Body of pancreas (tissue), 4 donors: ENCODE measurements at regions not wholly inside any gene's neighbourhood (a gene's known extent, or its start where the extent isn't known, plus 50 kb on each side); places are given as distances from the start of the nearest gene placed in this dataset.

Experiments used
- POLR2A ChIP-seq, 3 donors: fragments of 450-650 bp; IDR thresholded peaks; one replicate each; pipeline ENCODE4 v1.6.1; 2016; ENCODE audit warnings: antibody characterized with exemption in 3 of 3, mild to moderate bottlenecking in 2 of 3
- TF ChIP-seq, protein P1 (sequence below), 7 experiments: fragments of 450-650 bp in 4 of 7; fragments of 200-600 bp in 3 of 7; sonication (generic) in 3 of 7; IDR thresholded peaks; one replicate each; pipeline ENCODE4 v1.5.1; 2016 to 2019; ENCODE audit warnings: antibody characterized with exemption in 7 of 7

DNA sequence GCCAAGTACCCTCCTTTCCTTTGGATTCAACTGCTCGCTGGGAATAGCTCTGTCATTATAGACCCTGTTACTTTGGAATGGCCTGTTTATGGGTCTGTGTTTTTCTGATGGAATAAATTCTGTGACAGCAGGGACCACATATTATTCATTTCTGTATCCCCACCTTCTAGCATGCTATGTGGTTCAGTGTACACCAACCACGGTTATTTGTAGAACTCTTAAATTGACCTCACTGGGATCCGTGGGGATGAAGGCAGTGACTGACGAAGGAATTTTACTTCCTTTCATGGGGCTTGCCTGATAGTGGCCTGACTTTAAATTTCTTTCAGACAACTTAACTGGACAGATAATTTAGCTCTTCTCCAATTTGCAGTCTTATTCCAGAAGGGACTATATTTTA is 343.2 kb downstream of the SPRY1 start:
- no peak for TF ChIP-seq POLR2A (IDR thresholded peaks at IDR 0.05)
- TF ChIP-seq, protein P1, sequence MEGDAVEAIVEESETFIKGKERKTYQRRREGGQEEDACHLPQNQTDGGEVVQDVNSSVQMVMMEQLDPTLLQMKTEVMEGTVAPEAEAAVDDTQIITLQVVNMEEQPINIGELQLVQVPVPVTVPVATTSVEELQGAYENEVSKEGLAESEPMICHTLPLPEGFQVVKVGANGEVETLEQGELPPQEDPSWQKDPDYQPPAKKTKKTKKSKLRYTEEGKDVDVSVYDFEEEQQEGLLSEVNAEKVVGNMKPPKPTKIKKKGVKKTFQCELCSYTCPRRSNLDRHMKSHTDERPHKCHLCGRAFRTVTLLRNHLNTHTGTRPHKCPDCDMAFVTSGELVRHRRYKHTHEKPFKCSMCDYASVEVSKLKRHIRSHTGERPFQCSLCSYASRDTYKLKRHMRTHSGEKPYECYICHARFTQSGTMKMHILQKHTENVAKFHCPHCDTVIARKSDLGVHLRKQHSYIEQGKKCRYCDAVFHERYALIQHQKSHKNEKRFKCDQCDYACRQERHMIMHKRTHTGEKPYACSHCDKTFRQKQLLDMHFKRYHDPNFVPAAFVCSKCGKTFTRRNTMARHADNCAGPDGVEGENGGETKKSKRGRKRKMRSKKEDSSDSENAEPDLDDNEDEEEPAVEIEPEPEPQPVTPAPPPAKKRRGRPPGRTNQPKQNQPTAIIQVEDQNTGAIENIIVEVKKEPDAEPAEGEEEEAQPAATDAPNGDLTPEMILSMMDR (IDR thresholded peaks at IDR 0.05), result no peak
